Colon (tissue), 2 donors: ENCODE measurements at regions not wholly inside any gene's neighbourhood (a gene's known extent, or its start where the extent isn't known, plus 50 kb on each side); places are given as distances from the start of the nearest gene placed in this dataset.

ENCODE experiments used
- FAIRE-seq: peaks from 2 replicates; lab custom pipeline; 2012; peaks lifted over from hg19 to GRCh38; lab: Jason Lieb, UNC
- donor health status: control.
- donor health status: control.

DNA sequence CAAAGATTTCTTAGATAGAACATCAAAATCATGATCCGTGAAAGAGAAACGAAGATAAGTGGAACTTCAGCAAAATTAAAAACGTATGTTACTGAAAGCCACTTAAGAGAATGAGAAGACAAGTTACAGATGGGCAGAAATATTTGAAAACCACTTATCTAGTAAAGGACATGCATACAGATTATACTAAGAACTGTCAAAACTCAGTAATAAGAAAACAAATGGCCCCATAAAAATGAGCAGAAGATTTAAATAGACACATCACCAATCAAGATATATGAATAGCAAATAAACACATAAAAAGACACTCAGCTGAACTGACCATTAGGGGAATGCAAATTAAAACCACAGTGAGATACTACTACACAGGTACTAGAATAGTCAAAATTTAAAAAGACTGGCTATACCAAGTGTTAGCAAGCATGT lies 343.7 kb downstream of the PTEN start:
- peak; percentile 60 for FAIRE-seq

DNA sequence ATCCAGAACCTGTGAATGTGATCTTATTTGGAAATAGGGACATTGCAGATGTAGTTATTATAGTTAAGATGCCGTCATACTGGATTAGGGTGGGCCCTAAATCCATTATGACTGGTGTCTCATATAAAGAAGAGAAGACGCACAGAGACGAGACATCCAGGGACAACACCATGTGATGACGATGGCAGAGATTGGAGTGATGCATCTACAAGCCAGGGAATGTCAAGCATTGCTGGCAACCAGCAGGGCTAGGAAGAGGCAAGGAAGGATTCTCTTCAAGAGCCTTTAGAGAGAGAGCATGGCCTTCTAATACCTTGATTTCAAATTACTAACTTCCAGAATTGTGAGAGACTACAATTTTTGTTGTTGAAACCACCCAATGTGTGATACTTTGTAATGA lies 345.8 kb downstream of the PTEN start:
- no peak for FAIRE-seq

DNA sequence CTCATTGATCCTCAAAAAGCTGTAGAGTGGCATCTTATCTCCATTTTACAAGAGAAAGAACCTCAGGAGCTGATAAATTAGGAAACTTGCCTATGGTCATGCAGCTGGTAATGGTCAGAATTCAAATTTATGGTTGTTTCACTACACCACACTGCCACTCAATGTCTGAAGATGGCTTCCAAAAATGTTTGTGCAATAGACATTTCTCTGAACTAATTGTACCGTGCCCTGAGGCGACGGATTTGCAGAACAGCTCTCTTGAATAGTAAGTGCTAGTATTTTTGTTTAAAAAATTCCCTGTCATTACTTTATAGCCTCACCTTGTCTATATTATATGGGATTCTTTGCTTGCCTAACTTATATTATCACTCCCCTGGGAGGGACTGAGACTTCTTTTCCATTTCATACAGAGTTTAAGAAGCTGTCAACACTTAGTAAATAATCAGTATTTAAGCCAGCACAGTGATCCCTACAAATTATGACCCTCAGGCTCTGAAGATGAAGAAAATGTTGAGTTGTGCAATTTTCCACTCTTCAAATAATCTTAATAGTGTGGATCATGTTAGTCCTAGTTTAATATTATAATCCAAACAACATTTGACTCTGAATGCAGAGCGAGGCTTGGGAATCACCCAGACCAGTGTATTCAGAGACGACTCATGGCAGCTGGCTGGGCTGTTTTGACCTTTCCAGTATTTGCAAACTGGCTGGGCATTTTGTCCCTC lies 346.6 kb downstream of the PTEN start:
- FAIRE-seq = no peak

DNA sequence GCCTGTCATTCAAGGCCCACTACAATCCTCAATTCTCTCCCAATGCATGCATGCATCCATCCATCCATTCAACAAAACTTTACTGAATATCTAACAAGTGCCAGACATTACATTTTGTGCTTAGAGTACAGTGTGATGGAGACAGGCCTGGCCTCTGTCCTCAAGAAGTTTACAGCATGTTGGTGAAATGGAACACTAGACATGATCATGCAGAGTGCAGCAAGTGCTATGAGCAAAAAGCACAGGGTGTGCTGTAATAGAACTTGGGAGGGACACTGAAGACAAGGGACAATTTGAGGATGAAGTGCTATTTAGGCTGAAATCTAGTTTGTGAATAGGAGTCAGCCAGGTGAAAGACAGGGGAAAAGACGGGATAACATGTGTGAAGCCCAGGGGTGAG lies 347.8 kb downstream of the PTEN start:
- no peak for FAIRE-seq

- FAIRE-seq = no peak
Measured at GRCh38 chr10:88212069-88212468, 348.6 kb downstream of the PTEN start.

DNA sequence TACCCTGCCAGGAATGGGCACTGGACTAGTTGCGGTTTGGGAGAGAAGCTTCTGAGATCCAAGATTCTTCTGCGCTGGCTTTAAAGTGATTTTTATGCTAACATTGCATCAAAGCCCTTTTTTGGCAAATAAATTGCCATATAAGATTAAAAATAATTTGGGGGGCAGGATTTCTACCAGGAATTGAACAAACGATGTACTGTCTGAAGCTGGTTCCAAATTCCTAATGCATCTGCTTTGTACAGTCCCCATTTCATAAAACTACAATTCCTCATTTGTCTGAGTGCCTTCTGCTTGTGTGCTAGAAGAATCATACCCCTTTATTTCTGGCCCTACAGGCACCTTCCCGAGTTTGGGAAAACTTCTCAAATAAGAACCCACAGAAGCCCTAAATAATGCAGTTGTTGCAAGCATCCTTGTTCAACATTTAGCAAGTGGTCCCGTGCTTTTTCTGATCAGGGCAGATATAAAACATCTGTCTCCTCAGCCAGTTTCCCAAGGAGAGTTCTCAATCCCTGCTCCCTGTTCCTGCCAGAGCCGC lies 349.7 kb downstream of the PTEN start:
- no peak for FAIRE-seq

GRCh38 chr10:88216976-88217375 lies 353.6 kb downstream of the PTEN start:
- FAIRE-seq = no peak

- no peak for FAIRE-seq
Measured at GRCh38 chr10:88218362-88218761, 354.9 kb downstream of the PTEN start.

GRCh38 chr10:88219753-88220152 lies 356.3 kb downstream of the PTEN start:
- no peak for FAIRE-seq

GRCh38 chr10:88221010-88221973 lies 357.9 kb downstream of the PTEN start:
- FAIRE-seq = no peak

DNA sequence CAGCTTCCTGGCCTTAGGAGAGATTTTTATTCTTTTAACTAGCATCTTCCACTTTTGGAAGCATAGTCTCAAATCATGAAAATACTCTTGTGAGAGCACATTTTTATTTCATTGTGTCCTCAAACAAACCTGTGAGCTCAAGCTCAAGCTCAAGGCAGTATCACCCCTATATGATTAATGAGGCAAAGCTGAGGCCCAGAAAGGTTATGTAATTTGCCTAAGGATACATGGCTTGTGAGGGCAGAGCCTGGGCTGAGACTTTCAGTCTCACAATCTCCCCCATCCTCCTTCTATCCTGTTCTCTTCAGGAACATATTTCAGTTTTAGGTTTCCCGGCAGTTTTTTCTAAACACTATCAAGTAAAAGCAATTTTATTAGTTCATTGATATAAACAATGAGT lies 359.5 kb downstream of the PTEN start:
- FAIRE-seq = no peak
